ENCODE measurements at regions not wholly inside any gene's neighbourhood (a gene's known extent, or its start where the extent isn't known, plus 50 kb on each side); places are given as distances from the start of the nearest gene placed in this dataset.

- H3K4me3 ChIP-seq (ENCODE audit: low read depth, low read length): no peak overlapping the region
- DNase-seq (ENCODE audit: low read depth): no peak
- TF ChIP-seq, protein P1, sequence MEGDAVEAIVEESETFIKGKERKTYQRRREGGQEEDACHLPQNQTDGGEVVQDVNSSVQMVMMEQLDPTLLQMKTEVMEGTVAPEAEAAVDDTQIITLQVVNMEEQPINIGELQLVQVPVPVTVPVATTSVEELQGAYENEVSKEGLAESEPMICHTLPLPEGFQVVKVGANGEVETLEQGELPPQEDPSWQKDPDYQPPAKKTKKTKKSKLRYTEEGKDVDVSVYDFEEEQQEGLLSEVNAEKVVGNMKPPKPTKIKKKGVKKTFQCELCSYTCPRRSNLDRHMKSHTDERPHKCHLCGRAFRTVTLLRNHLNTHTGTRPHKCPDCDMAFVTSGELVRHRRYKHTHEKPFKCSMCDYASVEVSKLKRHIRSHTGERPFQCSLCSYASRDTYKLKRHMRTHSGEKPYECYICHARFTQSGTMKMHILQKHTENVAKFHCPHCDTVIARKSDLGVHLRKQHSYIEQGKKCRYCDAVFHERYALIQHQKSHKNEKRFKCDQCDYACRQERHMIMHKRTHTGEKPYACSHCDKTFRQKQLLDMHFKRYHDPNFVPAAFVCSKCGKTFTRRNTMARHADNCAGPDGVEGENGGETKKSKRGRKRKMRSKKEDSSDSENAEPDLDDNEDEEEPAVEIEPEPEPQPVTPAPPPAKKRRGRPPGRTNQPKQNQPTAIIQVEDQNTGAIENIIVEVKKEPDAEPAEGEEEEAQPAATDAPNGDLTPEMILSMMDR (IDR thresholded peaks at IDR 0.05; ENCODE audit: control insufficient read depth, extremely low read depth, insufficient read depth): no peak
These were observed 147.5 kb downstream of the NFKBIZ start for GRCh38 chr3:101996832-101997231.

DNA sequence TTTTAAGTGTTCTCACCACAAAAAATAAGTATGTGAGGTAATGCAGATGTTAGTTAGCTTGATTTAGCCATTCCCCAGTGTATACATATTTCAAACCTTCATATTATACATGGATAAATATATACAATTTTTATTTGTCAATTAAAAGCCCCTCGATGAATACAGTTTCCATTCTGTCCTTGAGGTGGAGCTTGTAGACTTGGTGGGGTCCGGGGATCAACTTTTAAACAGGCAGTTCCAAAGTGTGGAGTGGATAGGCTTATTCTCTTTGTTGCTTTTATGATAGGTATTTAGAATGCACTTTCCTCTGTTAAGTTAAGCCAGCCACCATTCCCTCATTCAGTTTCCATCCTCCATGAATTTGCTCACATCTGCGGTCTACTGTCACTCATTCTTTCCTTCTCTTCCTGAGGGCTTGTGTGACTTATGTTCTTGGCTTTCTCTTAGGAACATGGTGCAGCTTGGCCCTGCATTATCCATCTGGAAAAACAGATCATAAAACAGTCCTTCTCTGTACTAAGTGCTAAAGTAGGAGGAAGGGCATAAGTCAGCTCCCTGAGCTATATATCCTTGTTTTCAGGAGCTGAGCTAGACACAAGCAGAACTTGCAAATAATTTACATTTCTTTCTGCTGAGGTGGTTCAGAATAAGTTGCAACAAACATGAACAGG is 149.1 kb downstream of the NFKBIZ start:
- peak; percentile 22 for DNase-seq (ENCODE audit: low read depth)
- TF ChIP-seq, protein P1 (IDR thresholded peaks at IDR 0.05; ENCODE audit: control insufficient read depth, extremely low read depth, insufficient read depth): no peak
- H3K4me3 ChIP-seq (ENCODE audit: low read depth, low read length): no peak overlapping the region

DNA sequence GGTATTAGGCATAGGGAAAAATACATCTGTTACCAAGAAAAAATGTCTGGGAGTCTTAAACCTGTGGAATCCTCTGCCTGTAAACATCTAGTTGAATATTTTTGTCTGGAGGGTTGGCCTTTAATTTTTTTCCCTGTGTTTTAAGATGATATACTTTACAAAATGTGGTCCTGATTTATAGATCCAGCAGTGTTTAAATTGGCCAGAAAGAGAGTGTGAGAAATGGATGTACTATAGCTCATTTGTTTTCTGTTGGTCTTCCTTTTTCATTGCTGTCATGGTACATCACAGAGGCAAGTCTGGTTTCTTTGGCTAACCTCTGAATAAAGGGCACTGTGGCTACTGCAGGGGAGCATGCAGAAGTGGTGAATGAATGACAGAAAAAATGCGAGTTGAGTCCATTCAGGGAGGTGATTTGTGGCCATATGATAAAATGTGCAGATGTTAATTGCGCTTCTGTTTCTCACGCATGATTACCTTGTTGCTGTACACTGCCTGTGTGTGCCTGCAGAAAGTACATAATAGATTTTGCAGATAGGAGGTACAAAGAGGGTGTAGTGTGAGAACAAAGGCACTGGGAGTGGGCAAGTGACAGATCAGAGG is 150.0 kb downstream of the NFKBIZ start:
- DNase-seq (ENCODE audit: low read depth): no peak
- TF ChIP-seq, protein P1 (IDR thresholded peaks at IDR 0.05; ENCODE audit: control insufficient read depth, extremely low read depth, insufficient read depth): no peak
- no peak overlapping the region for H3K4me3 ChIP-seq (ENCODE audit: low read depth, low read length)

- TF ChIP-seq, protein P1 (IDR thresholded peaks at IDR 0.05; ENCODE audit: control insufficient read depth, extremely low read depth, insufficient read depth): no peak
- no peak for DNase-seq (ENCODE audit: low read depth)
- H3K4me3 ChIP-seq (ENCODE audit: low read depth, low read length): no peak overlapping the region
These were observed 151.4 kb downstream of the NFKBIZ start for GRCh38 chr3:102000620-102001209.

DNA sequence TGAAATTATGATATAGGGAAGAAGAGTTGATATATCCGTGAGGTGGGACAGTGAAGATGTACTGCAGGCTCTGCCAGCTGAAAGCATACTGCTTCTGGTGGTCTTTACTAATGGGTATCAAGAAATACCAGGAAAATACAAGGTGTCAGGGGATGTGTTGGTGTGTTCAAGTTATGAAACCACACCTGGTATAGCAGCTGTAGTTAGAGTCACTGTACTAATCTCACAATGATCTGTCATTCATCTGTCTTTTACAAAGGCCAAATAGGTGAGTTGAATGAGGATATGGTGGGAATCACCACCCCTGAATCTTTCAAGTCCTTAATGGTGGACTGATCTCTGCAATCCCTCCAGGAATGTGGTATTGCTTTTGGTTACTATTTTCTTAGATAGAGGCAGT is 152.7 kb downstream of the NFKBIZ start:
- H3K4me3 ChIP-seq (ENCODE audit: low read depth, low read length): no peak overlapping the region
- TF ChIP-seq, protein P1 (IDR thresholded peaks at IDR 0.05; ENCODE audit: control insufficient read depth, extremely low read depth, insufficient read depth): no peak
- DNase-seq (ENCODE audit: low read depth): no peak

- no peak for DNase-seq (ENCODE audit: low read depth)
- no peak overlapping the region for H3K4me3 ChIP-seq (ENCODE audit: low read depth, low read length)
- TF ChIP-seq, protein P1 (IDR thresholded peaks at IDR 0.05; ENCODE audit: control insufficient read depth, extremely low read depth, insufficient read depth): no peak
These were observed 155.2 kb downstream of the NFKBIZ start for GRCh38 chr3:102004561-102004960.
